Activated T-helper 1 cell treated with anti-CD3 and anti-CD28 coated beads, Interleukin-12 subunit alpha, Interleukin-12 subunit beta, Interleukin-2, Interleukin-4 antibody, amounts not matched to agents 30 ng/mL and 10 ng/mL and 1 ng/mL, durations not matched to agents 14 hours and 24 hours and 36 hours (primary cell): ENCODE measurements at regions not wholly inside any gene's neighbourhood (a gene's known extent, or its start where the extent isn't known, plus 50 kb on each side); places are given as distances from the start of the nearest gene placed in this dataset.
"Not testable (repeated sequence)": the region's sequence is repeated elsewhere in the genome, so short reads cannot be mapped to it uniquely, and the experiment has no call there.

Experiments
- DNase-seq: peaks from one replicate; pipeline ENCODE4 v3.0.0; 2021; ENCODE audit warnings: low spot score
- H3K27ac Mint-ChIP-seq: one replicate; pipeline ENCODE4 v1.8.0; 2021; ENCODE audit warnings: mild to moderate bottlenecking, mixed read lengths
- H3K27me3 Mint-ChIP-seq: one replicate; pipeline ENCODE4 v1.8.0; 2022; ENCODE audit warnings: mild to moderate bottlenecking, moderate library complexity, mixed read lengths; ENCODE audit not compliant: insufficient read depth
- H3K36me3 Mint-ChIP-seq: one replicate; pipeline ENCODE4 v1.8.0; 2021; ENCODE audit warnings: low read depth, mixed read lengths
- H3K4me1 Mint-ChIP-seq: one replicate; pipeline ENCODE4 v1.8.0; 2021; ENCODE audit warnings: low read depth, mixed read lengths
- H3K4me3 Mint-ChIP-seq: one replicate; pipeline ENCODE4 v1.8.0; 2021; ENCODE audit warnings: mild to moderate bottlenecking, moderate library complexity, mixed read lengths
- H3K9me3 Mint-ChIP-seq: one replicate; pipeline ENCODE4 v1.8.0; 2021; ENCODE audit warnings: mixed read lengths
- intact Hi-C: fragments of 100-400 bp; cut with micrococcal nuclease; formaldehyde crosslinking; loops from one replicate; pipeline ENCODE4 v1.15.1; 2024

- Mint-ChIP-seq H3K9me3 (no peaks in the 10 kb centered on the region), H3K27me3 (no peaks in the 10 kb centered on the region), H3K27ac (no peak overlapping the region), H3K4me3 (no peak overlapping the region), H3K4me1 (peaks cover 43% of the 10 kb centered on the region), H3K36me3 (no peaks in the 10 kb centered on the region)
- no peak for DNase-seq
- intact Hi-C loops = no loop called here
Observed at GRCh38 chr9:72445306-72445995, 76.0 kb upstream of the TMC1 start.

- Mint-ChIP-seq H3K27me3 (no peaks in the 10 kb centered on the region), H3K4me3 (no peak overlapping the region), H3K36me3 (no peaks in the 10 kb centered on the region), H3K4me1 (peaks cover 43% of the 10 kb centered on the region), H3K27ac (peak overlapping the region; percentile 85), H3K9me3 (no peaks in the 10 kb centered on the region)
- intact Hi-C loops = loop anchor here (1.0 kb wide), 1 partner anchor 56 kb away; no protein-coding TSS in a partner anchor
- DNase-seq = no peak
Observed at GRCh38 chr9:72444435-72444834, 77.0 kb upstream of the TMC1 start.

- intact Hi-C loops = loop anchor here (1.0 kb wide), 6 partner anchors 33 to 148 kb away; no protein-coding TSS in a partner anchor
- H3K4me1 Mint-ChIP-seq = peaks cover 43% of the 10 kb centered on the region
- no peaks in the 10 kb centered on the region for H3K9me3 Mint-ChIP-seq
- H3K36me3 Mint-ChIP-seq = no peaks in the 10 kb centered on the region
- peak; percentile 8 for DNase-seq
- no peaks in the 10 kb centered on the region for H3K27me3 Mint-ChIP-seq
- H3K4me3 Mint-ChIP-seq = peak overlapping the region; percentile 20
- H3K27ac Mint-ChIP-seq = peak overlapping the region; percentile 85
Observed at GRCh38 chr9:72443855-72444254, 77.6 kb upstream of the TMC1 start.

- no peak overlapping the region for H3K27ac Mint-ChIP-seq
- H3K9me3 Mint-ChIP-seq = no peaks in the 10 kb centered on the region
- no peak for DNase-seq
- no peak overlapping the region for H3K4me3 Mint-ChIP-seq
- intact Hi-C loops = no loop called here
- H3K27me3 Mint-ChIP-seq = no peaks in the 10 kb centered on the region
- no peaks in the 10 kb centered on the region for H3K36me3 Mint-ChIP-seq
- peaks cover 43% of the 10 kb centered on the region for H3K4me1 Mint-ChIP-seq
Observed at GRCh38 chr9:72441848-72442607, 77.0 kb upstream of the ZFAND5 start.

GRCh38 chr9:72440992-72441847 lies 76.2 kb upstream of the ZFAND5 start:
- Mint-ChIP-seq H3K9me3 (no peaks in the 10 kb centered on the region), H3K4me1 (peaks cover 43% of the 10 kb centered on the region), H3K36me3 (no peaks in the 10 kb centered on the region), H3K27me3 (no peaks in the 10 kb centered on the region), H3K4me3 (no peak overlapping the region), H3K27ac (no peak overlapping the region)
- intact Hi-C loops = no loop called here
- DNase-seq = no peak

GRCh38 chr9:72440378-72440777 lies 75.4 kb upstream of the ZFAND5 start:
- H3K27ac Mint-ChIP-seq = no peak overlapping the region
- H3K27me3 Mint-ChIP-seq = no peaks in the 10 kb centered on the region
- H3K4me3 Mint-ChIP-seq = no peak overlapping the region
- peaks cover 35% of the 10 kb centered on the region for H3K4me1 Mint-ChIP-seq
- H3K36me3 Mint-ChIP-seq = no peaks in the 10 kb centered on the region
- intact Hi-C loops = no loop called here
- no peak for DNase-seq
- no peaks in the 10 kb centered on the region for H3K9me3 Mint-ChIP-seq

GRCh38 chr9:72433616-72434267 lies 68.7 kb upstream of the ZFAND5 start:
- H3K27ac Mint-ChIP-seq, H3K9me3 Mint-ChIP-seq, H3K4me1 Mint-ChIP-seq, intact Hi-C loops, DNase-seq, H3K27me3 Mint-ChIP-seq, H3K4me3 Mint-ChIP-seq, H3K36me3 Mint-ChIP-seq: not testable (repeated sequence)

GRCh38 chr9:72431036-72431435 lies 66.0 kb upstream of the ZFAND5 start:
- Mint-ChIP-seq H3K36me3 (no peaks in the 10 kb centered on the region), H3K4me3 (no peak overlapping the region), H3K27ac (no peak overlapping the region), H3K4me1 (no peaks in the 10 kb centered on the region), H3K9me3 (no peaks in the 10 kb centered on the region), H3K27me3 (peaks cover 8% of the 10 kb centered on the region)
- DNase-seq = no peak
- intact Hi-C loops = no loop called here

GRCh38 chr9:72428329-72428728 lies 63.3 kb upstream of the ZFAND5 start:
- no peaks in the 10 kb centered on the region for H3K4me1 Mint-ChIP-seq
- H3K36me3 Mint-ChIP-seq = no peaks in the 10 kb centered on the region
- no peak for DNase-seq
- no peak overlapping the region for H3K4me3 Mint-ChIP-seq
- peaks cover 8% of the 10 kb centered on the region for H3K27me3 Mint-ChIP-seq
- intact Hi-C loops = no loop called here
- H3K27ac Mint-ChIP-seq = no peak overlapping the region
- H3K9me3 Mint-ChIP-seq = no peaks in the 10 kb centered on the region

GRCh38 chr9:72427801-72428200 lies 62.8 kb upstream of the ZFAND5 start:
- Mint-ChIP-seq H3K4me1 (no peaks in the 10 kb centered on the region), H3K27me3 (peaks cover 8% of the 10 kb centered on the region), H3K36me3 (no peaks in the 10 kb centered on the region), H3K4me3 (no peak overlapping the region), H3K27ac (no peak overlapping the region), H3K9me3 (no peaks in the 10 kb centered on the region)
- DNase-seq = no peak
- intact Hi-C loops = no loop called here

GRCh38 chr9:72424131-72424530 lies 59.1 kb upstream of the ZFAND5 start:
- Mint-ChIP-seq H3K27ac (no peak overlapping the region), H3K4me1 (no peaks in the 10 kb centered on the region), H3K36me3 (no peaks in the 10 kb centered on the region), H3K4me3 (no peak overlapping the region), H3K9me3 (no peaks in the 10 kb centered on the region), H3K27me3 (peaks cover 8% of the 10 kb centered on the region)
- intact Hi-C loops = no loop called here
- DNase-seq = no peak

- intact Hi-C loops = no loop called here
- no peak for DNase-seq
- H3K36me3 Mint-ChIP-seq = no peaks in the 10 kb centered on the region
- H3K4me1 Mint-ChIP-seq = no peaks in the 10 kb centered on the region
- H3K4me3 Mint-ChIP-seq = no peak overlapping the region
- no peak overlapping the region for H3K27ac Mint-ChIP-seq
- H3K9me3 Mint-ChIP-seq = no peaks in the 10 kb centered on the region
- H3K27me3 Mint-ChIP-seq = peaks cover 3% of the 10 kb centered on the region
Observed at GRCh38 chr9:72422214-72422613, 57.2 kb upstream of the ZFAND5 start.
